ENCODE measurements at regions not wholly inside any gene's neighbourhood (a gene's known extent, or its start where the extent isn't known, plus 50 kb on each side); places are given as distances from the start of the nearest gene placed in this dataset.
"Not testable (repeated sequence)": the region's sequence is repeated elsewhere in the genome, so short reads cannot be mapped to it uniquely, and the experiment has no call there.

DNA sequence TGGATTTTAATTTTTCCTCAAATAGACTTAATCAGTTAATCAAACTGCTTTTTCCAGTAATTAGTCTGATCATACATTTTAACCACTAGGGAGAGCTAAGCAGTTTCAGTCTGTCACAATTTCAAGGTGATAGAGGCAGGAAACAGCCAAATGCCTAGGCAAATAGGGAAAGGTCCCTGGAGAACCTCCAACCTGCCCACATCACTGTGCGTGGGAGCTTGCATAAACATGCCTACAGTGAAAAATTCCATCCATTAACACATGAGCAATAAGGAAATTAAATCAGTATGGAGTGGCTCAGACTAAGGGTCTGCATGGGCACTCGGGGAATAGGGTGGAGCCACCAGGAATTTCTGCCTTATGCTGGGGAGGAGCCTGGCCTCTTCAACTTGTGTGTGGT lies 74.6 kb downstream of the AASDHPPT start:
- no peak for FAIRE-seq

DNA sequence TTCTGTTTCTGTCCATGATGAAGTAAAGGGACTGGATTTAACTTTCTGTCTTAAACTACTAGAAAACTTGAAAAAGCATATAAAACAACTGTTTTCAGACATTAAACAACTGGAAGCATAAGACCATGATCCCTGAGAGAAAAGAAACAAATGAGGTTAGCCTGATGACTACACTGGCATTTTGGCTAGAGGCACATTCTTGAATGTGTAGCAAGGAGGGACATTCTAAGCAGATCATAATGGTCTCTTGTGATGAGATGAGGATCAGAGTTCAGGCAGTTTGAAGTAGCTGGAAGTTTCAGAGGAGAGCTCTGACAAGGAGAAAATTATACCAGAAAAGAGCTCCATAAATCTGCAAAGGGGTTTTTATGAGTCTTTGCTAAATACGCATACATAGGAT lies 75.4 kb downstream of the AASDHPPT start:
- FAIRE-seq, result no peak

DNA sequence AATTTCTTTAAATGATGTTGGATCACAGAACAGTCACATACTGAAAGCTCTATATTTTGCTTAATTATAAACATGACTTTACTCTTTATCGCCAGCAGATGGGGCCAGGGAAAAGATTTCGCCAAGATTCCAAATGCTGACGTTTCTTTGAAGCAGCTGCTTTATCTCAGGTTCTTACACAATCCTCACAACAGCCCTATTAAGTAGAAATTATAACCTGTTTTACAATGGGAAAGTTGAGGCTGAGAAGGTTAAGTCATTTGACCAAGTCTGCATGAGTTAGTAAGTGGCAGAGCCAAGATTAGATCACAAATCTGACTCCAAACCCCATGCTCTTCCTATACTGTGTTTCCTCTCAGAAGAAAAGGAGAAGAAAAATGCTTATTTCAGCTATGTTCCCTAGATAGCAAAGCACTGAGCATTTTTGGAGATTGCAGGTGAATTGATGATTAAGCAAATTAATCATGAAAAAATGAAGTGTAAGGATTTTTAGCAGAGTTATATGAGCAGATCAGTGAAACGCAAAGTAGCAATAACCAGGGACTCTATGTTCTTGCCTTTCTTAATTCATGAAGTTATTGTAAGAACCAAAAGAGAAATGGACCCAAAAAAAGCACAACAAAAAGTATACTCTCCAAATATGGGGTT lies 79.0 kb downstream of the AASDHPPT start:
- FAIRE-seq, result peak; percentile 87

DNA sequence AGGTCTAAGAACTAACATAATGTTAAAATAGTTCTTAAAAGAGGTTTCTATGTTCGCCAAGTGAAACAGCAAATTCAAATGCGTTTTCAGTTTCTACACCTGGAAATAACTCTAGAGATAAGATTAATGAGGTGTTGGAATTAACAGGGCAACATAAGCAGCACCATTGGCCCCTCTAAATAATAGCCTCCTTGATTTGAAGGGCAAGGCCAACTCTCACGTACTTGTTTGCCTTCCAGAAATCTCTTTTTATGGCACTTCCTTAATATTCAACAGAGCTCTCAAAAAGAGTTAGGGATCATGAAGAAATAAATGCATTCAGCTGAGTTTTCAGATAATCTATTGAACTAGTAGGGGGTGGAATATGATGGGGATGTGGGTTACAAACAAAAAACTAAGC lies 80.9 kb downstream of the AASDHPPT start:
- FAIRE-seq, result no peak

DNA sequence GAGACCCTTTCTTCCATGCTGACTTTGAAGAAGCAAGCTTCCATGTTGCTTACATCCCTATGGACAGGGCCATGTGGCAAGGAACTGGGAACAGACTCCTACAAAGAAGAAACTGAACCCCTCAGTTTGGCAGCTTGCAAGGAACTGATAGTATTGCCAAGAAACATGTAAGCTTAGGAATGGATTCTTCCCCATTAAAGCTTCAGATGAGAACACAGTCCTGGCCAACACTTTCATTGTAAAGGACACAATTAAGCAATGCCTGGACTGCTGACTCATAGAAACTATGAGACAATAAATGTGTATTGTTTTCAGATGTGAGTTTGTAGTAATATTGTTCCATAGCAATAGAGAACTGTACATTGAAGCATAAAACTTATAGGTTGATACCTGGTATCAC lies 82.4 kb downstream of the AASDHPPT start:
- no peak for FAIRE-seq

DNA sequence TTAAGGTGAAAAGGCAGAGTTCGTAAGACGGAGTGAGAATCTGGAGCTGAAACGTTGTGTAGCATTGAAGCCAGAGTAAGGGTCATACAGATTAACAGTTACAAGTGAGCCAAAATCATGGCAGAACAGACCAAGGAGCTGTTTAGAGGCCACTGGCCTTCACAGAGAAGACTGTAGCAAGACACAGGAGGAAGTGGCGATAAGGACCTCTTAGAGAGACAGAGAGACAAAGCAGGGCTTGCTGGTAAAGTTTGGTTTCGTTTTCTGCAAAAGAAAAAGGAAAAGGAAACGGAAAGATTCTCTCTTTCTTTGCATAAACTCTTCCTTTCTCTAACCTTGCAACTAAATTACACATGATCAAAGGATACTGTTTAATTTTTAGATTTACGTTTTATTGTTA lies 83.0 kb downstream of the AASDHPPT start:
- FAIRE-seq, result no peak

DNA sequence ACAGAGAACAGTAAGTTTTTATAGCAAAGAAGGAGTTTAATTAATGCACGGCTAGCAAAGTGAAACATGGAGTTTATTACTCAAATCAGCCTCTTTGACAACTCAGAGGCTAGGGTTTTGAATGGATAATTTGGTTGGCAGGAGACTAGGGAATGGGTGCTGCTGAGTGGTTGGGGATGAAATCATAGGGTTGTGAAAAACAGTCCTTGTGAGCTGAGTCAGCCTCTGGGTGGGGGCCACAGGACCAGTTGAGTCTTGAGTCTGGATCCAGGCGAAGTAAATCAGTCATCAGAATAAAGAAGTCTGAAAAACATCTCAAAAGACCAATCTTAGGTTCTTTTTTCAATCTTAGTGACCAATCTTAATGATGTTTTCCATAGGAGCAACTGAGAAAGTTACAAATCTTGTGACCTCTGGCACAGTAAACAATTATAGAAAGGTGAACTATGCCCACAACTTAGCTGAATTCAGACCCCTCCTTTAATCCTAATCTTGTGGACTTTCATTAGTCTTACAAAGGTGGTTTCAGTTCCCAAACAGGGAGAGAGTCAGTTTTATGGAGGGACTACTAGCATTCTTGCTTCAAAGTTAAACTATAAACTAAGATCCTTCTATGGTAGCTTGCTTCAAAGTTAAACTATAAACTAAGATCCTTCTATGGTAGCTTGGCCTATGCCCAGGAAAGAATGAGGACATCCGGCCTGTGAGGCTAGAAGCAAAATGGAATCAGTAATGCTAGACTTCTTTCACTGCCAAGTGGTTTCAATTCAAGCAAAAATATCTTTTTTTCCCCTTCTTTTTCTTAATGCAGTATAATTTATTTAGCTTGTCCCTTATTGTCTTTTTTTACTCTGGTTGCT lies 84.5 kb downstream of the AASDHPPT start:
- FAIRE-seq, result no peak

DNA sequence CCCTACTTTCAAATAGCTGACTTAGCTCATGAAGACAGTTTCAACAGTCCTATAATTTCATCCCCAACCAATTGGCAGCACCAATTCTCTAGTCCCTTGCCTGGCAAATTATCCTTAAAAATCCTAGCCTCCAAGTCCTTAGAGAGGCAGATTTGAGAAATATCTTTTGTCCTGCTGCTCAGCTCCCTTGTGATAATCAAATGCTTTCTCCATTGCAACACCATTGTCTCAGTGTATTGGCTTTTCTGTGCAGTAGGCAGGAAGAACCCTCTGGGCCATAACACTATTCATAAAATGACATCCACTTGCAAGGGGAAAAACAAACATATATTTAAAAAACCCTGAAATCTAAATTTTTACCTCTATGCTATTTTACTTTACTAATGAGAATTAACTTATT lies 89.6 kb downstream of the AASDHPPT start:
- no peak for FAIRE-seq

DNA sequence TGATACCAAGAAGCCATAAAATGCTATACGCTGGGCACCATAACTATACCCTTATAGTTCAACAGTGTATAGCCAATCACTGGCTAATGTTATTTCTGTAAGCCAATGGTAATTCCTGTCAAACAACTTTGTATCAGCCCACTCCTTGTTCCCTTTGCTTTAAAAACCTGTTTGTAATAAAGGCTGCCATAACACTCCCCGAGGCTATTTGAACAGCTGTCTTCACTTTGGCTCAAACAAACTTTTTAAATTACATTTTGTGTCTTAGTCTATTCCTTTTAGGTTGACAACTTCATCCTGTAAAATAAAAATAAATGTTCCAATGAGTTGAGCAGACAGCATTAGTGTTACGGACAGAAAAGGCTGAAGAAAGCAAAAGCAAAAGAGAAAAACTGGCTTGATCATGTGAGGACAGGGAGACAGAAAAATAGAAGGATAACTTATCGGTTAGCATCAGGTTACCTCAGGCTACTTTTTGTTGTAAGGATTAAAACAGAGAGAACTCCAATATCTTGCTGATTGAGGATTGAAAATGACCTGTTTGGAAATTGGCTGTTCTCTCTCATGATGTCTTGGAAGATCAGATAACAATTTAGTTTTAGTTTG lies 95.0 kb downstream of the AASDHPPT start:
- peak; percentile 29 for FAIRE-seq

DNA sequence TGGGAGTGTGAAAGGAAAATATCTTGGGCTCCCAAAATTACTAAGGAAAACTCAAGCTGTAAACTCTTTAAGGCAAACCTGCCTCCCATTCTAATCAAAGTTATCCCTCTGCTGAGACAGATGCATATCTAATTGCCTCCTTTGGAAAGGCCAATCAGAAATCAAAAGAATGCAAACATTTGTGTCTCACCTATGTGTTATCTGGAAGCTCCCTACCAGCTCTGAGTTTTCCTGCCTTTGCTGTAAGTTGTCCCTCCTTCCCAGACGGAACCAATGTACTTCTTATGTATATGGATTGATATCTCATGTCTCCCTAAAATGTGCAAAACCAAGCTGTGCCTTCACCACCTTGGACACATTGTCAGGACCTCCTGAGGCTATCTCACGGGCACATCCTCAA lies 95.8 kb downstream of the AASDHPPT start:
- no peak for FAIRE-seq

DNA sequence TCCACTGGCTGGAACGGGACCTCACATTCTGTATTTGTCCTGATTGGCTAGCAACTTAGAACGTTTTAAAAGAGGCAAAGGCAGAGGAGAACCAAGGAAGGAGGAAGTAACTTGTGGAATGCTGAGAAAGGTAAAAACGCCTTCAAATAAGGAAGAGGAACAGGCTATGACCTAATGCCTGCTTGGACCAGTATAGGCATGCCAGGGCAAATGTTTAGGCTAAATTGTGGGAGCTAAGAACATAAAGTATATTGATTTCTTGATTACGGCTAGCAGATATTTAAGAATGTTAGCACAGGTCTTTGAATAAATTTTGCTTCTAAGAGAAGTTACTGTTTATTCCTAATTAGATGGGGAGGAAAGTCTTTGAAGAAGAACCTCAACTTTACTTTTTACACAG lies 96.5 kb downstream of the AASDHPPT start:
- FAIRE-seq, result not testable (repeated sequence)

DNA sequence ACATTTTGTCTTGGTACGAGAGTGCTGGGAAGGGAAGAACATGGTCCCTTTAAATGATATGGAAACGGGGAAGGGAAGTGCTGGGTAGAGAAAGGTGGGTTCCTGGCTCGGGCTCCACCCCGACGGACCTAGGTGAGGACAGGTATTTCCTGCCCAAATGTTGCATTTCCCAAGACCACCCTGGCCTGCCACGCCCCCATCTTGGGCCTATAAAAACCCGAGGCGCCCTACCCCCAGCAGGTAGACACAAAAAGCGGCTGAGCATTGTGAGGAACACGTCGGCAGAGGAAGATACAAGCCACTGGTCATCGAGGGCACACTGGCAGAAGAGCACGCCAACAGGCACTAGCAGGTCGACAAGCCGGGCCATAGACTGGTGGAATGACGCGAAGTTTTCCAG lies 99.4 kb downstream of the AASDHPPT start:
- no peak for FAIRE-seq

DNA sequence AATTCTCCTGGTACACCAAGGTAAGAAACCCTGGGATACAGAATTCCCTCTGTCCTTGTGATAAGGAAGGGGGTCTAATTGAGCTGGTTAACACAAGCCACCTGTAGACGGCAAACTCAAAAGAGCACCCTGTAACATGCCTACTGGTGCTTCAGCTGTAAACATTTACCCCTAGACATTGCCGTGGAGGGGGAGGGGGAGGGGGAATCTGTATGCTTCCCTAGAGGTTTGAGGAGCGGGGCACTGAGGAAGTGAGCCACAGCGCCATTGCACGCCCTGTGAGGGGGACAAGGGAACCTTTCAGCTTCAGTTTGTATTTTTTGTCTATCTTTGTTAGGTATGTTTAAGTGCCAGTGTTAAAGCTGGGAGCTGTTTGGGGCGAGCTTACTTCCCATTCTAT lies 99.8 kb downstream of the AASDHPPT start:
- no peak for FAIRE-seq

DNA sequence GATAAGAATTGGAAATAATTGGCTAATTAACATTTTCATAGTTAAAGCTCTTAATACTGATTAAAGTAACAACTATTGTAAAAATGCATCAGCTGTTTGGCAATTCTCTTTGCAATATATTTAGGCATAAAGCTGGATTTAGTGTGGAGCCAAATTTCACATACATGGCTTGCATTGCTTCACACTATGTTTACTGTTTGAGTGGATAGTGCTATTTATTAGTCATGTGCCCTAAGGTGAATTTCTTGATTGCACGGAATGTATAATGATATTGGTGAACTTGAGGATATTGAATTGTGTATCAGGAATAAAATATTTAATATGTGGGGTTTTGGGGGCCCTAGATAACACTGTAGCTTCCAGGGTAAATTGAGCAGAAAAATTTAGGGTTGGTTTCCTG lies 100.9 kb downstream of the AASDHPPT start:
- FAIRE-seq, result no peak

DNA sequence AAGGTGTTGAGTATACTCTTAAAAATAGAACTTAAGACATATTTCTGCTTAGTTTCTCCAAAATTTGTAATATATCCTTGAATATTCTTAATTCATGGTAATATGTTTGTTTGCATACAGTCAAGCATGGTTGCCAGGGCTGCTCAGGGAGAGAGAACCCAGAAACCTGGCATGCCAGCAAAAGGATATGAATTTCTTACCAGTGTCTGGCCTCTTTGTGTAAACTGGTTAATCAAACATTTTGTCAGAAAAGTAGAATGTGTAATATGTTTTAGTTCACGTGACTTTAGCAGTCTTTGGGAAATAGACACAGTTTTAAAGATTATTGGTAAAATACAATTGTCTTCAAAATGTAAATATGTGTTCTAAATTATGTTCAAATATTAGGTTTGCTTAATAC lies 101.6 kb downstream of the AASDHPPT start:
- no peak for FAIRE-seq

DNA sequence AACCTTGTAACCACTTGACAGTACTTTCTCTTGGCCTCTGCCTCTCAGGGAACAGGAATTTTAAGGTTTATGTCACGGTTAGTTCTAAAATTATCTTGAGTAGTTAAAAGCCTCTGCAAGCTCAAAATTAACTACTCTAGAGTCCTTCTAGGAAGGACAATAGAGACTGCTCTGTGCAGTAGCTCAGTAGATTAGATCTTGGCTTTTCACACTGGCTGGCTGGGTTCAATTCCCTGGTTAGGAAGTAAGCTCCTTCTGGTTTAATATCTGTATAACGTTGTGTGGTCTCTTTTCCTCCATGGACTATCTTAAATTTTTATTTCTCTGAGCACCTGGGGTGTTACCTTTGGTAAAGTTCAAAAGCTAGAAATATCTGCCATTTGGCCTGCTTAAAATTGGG lies 109.2 kb downstream of the AASDHPPT start:
- no peak for FAIRE-seq

DNA sequence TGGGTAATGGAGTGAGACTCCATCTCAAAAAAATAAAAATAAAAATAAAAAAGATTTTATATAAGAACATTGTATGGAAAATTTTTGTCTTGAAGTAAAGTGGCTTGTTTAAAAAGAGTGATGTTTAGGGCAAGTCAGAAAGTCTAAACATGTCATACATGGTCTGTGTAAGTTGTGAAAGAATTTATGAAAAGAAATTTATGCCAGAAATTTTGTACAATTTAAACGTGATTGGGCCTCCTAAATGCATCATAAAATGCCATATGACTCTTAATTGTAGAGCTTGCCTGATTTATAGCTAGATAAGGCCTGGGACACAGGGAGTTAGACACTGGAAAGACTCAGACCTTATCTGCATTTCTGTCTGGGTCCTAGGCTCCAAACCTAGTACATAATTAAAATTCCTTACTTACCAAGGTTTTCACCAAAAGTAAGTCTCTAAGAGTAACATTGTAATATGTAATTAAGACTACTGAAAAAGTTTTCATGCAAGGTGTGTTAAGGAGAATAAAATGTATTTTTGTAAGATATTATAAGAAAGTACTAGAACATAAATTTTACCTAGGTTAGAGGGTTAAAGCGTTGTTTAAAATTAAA lies 110.5 kb downstream of the AASDHPPT start:
- no peak for FAIRE-seq

DNA sequence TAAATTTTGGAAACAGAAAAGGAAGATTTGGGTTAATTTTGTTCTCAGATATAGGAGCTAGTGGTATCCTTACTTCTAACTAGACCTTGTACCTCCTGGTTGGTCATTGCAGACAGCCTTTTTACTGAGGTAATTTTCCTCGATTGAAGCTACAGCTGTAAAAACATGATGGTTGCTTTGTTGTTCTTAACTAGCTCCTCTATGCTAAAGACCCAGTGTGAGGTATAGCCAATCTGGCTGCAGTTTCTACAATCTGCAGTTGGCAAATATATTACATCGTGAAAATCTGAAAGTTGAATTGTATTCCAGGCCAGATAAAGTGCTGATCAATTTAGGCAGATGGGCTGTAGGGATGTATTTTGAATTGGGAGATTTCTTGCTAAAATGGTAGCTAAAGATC lies 116.5 kb downstream of the AASDHPPT start:
- FAIRE-seq, result no peak

DNA sequence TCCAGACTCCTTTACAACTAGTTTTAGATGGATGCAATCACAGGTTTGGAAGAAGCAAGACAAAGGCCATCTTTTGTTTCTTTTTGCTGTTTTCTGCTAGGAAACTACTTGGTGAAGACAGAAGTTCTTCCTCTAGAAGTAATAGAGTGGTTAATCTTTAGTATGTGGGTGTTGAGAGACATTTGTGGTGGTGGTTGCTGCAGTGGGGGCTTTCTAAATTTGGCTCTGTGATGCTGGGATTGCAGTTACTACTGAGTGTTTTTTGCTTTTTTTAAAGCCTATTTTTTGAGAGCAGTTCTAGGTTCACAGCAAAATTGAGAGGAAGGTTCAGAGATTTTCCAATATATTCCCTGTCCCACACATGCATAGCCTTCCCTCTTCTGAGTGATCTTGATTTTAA lies 120.0 kb downstream of the AASDHPPT start:
- no peak for FAIRE-seq

DNA sequence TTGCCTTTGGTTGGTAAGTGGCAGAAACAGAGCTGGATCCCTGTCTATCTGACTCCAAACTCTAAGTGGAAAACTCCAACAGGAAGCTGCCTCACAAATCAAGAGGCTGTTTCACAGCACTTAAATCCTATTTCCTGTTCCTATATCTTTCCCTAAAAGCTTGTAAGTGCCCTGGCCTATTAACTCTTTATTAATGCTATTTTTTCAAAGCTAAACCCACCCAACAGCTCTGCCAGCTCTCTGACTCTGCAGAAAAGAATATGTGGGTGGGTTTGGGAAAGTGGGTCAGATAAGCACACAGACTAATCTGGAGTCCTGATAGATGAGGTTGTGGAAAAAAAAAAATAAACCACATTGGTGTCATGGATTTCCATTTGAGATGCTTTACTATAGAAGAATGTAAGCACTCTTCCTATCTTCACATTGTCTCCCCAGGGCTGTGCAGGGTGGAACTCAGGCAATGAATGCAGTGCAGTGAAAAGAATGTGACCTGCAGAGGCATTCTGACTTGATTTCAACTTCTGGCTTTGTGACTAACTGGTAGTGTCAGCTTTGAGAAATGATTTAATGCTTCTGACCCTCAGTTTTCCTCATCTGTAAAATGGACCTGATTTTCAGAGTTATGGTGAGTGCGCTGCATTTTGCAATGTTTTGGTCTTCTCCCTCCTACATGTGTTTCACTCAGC lies 125.6 kb downstream of the AASDHPPT start:
- no peak for FAIRE-seq

DNA sequence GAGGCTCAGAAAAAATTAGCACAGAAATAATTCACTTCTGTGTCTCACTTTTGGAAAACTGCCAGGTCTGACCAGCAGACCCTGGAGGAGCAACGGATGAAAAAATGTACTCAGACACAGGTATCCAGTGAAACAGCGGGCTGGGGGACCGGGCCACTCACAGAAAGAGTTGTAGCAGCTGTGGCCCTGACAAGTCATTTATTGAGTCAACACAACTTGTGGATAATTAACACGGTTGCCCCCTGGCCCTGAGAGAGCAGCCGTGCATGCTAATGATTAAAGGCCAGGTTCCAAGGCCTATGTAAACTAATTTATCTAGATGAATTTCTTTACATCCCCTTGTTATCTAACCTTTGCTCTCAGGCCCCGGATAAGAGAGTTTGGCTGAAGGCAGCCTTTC lies 131.3 kb downstream of the AASDHPPT start:
- FAIRE-seq, result no peak

DNA sequence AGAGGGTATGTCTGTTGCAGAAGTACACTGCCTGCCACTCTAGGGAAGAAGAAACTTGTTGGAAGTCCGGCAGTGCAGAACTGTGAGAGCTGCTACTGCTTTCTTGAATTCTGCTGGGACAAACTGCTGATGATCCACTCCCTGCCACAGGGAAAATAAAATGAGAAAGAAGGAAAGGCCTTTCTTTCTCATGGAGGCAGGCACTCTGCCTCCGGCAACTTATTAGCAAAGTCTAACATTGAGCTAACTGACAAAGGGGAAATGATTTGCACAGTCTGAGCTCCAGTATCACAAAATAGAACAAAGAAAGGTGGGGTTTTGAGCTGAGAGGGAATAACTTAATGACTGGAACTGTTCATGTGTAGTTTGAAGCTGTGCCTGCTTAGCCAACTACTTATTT lies 134.6 kb downstream of the AASDHPPT start:
- FAIRE-seq, result no peak

DNA sequence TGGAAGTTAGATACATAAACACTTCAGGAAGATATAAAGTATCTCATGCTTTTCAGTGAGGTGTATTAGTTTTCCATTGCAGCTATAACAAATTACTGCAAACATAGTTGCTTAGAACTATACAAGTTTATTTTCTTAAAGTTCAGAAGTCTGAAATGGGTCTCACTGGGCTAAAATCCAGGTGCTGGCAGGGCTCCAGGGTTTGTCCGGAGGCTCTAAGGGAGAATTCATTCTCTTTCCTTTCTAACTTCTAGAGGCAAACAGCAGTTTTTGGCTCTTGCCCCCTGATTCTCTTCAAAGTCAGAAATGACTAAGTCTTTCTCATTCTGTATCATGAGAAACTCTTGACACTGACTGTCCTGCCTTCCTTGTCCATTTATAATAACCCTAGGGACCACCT lies 138.8 kb downstream of the AASDHPPT start:
- no peak for FAIRE-seq

Measured in endometrium (tissue), 2 donors.